Activated T-cell treated with anti-CD3 and anti-CD28 coated beads for 24 hours (primary cell): ENCODE measurements at regions not wholly inside any gene's neighbourhood (a gene's known extent, or its start where the extent isn't known, plus 50 kb on each side); places are given as distances from the start of the nearest gene placed in this dataset.
"Not testable (repeated sequence)": the region's sequence is repeated elsewhere in the genome, so short reads cannot be mapped to it uniquely, and the experiment has no call there.

Experiments used
- DNase-seq: peaks from one replicate; pipeline ENCODE4 v3.0.0-alpha.2; 2020; ENCODE audit warnings: low read depth

DNA sequence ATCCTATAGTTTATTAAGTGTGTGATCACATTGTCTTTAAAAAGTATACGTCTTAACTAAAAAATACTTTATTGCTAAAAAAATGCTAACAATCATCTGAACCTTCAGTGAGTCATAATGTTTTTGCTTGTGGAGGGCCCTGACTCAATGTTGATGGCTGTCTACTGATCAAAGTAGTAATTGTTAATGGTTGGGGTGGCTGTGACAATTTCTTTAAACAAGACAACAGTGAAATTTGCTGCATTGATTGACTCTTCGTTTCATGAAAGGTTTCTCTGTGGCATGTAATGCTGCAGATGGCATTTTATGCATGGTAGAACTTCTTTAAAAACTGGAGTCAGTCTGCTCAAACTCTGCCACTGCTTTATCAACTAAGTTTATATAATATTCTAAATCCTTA, 101.4 kb upstream of the IL15 start:
- DNase-seq = no peak

DNA sequence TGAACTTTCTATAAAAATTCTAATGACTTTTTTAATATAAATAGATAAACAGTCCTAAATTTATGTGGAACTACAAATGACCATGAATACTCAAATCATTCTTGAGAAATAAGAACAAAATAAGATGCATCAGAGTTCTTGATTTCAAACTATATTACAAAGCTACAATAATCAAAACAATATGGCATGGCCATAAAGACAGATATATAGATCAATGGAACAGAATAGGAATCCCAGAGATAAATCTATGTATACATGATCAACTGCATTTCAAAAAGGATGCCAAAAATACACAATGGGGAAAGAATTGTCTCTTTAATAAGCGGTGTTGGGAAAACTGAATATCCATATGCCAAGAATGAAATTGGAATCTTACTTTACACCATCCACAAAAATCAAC, 98.4 kb upstream of the IL15 start:
- DNase-seq = no peak

DNA sequence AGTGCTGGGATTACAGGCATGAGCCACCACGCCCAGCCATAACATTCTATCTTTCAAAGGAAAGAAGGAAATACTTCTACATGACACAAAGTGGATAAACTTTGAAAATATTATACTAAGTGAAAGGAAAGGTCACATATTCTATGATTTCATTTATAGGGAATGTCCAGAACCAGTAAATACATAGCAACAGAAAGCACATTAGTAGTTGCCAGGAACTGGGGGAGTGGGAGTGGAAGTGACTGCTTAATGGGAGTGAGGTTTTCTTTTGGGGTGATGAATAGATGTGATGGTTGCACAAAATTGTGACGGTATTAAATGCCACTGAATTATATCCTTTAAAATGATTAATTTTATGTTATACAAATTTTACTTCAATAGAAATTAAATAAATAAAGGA, 95.7 kb upstream of the IL15 start:
- DNase-seq = no peak

DNA sequence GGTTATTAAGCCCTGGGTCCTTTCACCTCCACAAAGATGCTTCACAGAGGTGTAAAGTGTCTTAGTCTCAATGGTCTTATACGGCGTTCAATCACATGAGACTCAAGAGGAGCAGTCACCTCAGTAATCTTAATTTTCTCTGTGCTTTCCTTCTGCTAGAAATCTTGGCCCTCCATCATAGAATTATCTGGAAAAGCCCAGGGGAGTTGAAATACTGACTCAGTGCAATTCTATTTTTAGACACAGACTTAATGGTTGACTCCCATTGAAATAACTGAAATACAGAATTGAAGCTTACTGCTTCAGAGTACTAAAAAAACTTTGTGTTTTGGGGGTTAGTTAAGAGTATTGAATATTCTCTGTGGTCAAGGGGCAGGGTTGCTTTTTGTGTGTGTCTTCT, 94.5 kb upstream of the IL15 start:
- DNase-seq = no peak

DNA sequence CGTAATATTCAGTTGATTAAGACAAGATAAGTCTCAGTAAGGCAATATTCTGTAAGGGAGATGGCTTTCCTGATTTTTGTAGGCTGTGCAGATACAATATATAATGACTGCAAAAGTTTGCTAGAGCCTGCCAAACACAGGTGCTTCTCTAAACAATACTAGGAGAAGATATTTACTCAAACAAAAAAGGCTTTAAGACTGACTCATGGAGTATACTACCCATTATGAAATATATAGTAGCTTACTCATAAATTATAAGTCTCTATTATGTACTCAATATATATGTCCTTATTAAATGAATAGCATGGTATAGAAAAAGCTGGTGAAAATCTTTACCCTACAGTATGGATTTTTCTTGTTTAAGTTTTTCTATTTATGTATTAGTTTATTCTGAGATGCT, 93.2 kb upstream of the IL15 start:
- no peak for DNase-seq

DNA sequence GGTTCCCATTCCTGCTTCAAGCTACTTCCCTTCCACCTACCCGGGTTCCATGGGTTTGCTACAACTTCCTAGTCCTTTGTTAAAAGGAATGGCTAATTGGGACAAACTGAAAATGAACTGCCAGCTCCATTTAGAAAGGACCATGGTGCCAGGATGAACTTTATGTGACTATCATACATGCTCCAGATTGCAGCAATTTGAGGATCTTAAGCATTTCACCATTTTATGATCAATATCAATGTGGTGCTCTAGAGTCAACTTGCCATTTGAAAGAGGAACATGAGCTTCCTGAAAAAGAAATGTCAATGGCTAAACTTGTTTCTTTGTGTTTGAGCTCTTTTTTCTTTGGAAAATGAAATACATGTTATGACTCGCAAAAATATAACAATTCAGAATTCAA, 92.7 kb upstream of the IL15 start:
- no peak for DNase-seq

DNA sequence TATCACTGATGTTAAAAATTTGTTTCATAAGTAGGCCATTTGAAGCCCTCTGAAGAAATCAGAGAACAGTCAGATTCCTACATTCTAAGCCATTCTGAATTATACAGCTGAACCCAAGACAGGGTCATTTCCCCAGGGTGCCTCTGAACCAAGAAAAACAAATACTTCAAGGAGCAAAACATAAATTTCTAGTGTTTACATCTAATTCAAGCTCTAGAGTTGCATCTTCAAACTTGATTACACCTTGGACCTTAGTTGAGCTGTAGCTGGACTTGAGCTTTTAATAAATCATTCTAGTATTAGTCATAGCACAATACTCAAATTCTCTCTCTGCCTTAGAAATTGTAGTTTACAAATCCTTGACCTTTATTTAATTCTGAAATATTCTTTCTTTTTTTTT, 87.6 kb upstream of the IL15 start:
- DNase-seq = no peak

DNA sequence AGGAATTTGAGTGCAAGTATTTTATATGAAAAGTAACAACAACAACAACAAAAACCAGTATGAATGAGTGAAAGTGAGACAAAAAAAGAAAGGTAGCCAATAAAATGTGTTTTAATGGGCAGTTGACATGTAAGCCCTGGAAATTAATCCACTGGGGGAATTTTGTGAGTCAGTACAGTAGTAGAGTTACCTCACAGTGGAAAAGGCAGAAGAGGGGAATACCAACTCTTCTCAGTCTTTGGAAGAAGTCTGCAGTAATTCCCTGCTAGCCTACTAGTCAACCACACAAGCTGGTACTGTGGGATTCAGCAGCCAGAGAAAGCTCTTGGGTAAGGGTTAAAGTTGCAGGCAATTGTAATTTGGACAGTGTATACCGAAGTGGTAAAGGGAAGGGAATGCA, 76.3 kb upstream of the IL15 start:
- DNase-seq = no peak

DNA sequence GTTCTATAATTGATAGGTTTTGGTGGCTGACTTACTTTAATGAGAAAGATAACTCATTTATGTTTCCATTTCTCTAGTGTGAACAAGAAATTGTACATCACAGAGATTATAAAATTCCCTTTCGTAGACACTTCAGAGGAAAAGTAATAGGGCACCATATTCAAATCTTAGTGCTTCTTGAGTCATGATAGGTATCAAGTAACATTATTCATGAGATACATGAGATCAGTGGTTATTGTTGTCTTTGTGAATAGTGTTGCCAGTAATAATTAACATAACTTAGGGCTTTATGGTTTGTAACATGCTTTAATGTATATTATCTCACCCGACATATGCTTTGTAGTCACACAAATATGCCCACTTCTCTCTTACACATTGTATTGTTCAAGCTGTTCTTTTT, 73.7 kb upstream of the IL15 start:
- no peak for DNase-seq

DNA sequence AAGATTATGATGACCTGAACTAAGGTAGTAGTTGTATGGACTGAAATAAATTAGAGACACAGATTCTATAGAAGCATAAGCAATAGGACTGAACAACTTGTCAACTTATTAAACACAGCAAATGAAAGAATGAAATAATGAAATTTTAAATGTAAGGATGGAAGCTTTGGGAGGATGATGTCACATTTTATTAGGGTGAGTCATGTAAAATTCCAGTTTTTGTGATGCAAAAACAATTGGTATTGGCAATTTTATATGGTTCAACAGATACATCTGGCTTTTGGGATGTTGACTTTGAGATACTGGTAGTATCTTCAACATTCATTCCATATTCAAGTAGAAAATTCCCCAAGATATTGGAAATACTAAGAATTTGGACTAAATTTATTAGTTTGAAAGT, 72.7 kb upstream of the IL15 start:
- DNase-seq = no peak

DNA sequence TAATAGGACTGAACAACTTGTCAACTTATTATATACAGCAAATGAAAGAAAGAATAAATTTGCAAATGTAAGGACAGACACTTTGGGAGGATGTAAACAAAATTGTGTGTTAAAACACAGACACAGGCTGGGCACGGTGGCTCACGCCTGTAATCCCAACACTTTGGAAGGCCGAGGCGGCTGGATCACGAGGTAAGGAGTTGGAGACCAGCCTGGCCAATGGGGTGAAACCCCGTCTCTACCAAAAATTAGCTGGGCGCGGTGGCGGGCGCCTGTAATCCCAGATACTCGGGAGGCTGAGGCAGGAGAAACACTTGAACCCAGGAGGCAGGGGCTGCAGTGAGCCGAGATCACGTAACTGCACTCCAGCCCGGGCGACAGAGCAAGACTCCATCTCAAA, 71.4 kb upstream of the IL15 start:
- not testable (repeated sequence) for DNase-seq

DNA sequence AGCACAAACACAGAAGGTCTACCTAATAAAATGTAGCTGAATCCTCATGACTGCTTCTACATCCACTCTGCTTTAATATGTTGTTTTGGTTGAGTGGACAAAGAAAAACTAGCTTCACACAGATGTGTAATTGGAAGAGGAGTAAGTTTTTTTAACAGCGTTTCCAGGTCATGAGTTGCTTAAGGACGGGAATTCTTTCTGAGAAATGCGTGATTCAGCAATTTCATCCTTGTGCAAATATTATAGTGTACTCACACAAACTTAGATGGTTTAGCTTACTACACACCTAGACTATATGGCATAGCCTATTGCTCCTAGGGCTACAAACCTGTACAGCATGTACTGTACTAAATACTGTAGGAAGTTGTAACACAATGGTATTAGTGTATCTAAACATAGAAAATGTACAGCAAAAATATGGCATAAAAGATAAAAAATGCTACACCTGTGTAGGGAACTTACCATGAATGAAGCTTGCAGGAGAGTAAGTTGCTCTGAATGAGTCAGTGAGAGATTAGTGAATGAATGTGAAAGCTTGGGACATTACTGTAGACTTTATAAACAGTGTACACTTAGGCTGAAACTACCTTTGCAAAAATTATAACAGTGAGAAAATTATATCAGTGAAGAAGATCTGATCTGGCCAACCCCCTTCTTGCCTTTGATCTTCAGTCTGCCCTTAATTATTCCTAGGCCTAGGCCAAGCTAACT, 70.8 kb upstream of the IL15 start:
- DNase-seq = no peak

DNA sequence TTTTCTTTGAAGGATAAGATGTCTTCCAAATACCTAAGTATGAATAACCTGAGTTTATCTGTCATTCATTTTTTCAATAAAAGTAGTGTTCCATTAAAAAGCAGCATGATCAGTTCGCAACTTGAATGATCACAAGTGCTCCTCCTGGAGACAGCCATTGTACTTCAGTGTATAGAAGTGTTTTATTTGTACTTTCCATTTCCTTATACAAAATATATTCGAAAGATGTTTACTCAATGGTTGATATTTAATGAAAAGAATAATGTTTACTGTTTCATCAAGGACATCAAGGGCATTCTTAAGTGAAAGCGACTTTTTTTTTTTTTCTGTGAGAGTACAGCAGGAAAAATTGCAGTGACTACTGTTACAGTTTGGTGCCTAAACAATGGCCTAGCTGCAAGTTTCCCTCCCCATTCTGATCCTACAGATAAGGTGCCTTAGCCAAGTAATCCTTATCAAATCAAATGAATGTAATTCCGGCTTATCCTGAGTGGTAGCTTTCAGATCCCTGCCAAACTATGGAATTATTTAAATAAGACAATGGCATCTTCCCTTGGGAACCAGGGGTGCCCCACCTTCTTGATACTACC, 69.0 kb upstream of the IL15 start:
- DNase-seq = no peak

DNA sequence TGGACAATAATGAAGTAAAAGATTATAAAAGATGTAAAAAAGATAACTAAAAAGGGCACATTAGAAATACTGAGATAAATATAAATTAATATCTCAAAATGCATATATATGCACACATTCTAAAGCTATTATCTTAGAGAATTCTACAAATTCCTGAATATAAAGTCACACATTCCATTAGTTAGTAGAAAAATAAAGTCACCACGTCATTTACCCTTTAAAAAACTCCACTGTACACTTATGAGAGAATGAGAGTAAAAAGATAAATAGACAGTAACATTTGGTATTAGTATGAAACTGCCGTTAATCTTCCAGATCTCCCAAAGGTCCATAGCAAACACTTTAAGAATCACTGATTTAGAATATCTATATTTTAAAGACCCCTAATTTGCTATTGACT, 67.2 kb upstream of the IL15 start:
- DNase-seq = no peak

DNA sequence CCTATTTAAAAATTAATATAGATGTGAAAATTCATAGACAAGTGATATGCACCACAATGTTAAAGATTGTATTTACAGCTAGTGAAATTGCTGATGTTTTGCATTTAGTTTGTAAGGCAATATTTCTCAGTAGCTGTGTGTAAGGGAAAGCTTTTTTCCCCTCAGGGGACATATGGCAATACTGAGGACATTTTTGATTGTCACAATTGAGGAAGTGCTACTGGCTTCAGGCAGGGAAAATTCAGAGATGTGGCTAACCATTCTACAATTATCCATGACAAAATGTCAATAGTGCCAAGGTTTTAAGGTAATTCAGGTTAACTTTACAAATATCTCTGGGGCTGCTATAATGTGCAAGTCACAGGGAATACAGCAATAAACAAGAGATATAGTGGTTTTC, 66.1 kb upstream of the IL15 start:
- no peak for DNase-seq

DNA sequence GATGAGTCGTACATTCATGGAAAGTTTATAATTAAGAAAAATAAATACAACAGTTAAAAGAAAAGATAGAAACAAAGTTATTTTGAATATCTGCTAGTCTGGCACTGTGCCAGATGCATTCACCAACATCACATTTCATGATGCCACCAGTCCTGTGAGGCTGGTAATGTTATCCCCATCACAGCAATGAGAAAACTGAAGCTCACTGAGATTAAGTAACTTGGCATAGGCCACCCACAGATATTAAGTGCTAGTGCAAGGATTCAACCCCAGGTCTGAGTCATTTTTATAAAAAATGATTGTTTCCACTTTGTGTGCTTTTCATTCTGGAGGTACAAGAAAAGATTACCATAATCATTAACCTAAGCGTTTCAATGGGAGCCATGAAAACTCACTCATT, 65.0 kb upstream of the IL15 start:
- DNase-seq = no peak

DNA sequence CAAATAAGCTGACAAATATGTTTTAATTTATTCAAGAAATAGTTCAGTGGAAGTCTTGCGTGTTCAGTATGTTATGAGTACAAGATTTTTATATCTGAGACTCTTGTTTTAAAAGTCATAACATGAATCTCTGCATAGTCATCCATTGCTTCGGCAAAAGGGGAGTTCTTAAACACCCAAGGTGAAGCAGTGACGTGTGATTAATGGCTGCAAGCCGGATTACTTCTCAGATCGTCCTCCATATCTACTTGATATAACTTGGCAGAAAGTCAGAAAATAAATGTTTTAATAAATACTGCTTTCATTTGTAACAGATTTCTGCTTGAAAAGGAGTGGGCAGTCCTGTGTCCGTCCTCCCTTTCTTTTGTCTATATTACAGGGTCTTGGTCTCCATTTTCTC, 64.6 kb upstream of the IL15 start:
- DNase-seq = no peak

DNA sequence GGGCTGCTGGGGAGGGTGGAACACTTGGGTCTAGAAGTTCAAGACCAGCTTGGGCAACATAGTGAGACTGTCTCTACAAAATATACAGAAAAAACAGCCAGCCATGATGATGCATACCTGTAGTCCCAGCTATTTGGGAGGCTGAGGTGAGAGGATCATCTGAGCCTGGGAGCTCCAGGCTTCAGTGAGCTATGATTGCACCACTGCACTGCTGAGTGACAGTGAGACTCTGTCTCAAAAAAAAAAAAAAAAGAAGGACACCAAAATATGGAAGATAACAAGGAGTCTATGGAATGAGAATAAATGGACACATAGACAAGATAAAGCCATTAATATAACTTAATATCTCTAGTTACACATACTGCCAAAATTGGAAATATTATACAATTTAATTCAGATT, 62.7 kb upstream of the IL15 start:
- DNase-seq = no peak

DNA sequence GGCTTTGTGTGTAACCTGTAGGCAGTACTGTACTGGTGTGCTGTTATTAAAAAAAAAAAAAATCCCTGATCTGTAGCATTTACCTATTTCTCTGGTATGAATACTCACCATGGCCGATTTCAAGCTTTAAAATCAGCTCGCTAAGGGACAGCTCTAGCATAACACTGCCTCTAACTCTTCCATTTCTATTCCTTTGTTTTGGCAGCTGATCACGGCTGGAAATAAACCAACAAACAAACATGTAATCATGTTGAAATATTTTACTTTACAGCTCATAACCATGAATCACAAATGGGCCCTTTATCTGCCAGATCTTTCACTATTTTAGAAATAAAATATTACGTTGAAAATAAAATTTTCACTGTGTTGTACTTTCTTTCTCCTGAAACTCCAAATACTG, 60.5 kb upstream of the IL15 start:
- no peak for DNase-seq

DNA sequence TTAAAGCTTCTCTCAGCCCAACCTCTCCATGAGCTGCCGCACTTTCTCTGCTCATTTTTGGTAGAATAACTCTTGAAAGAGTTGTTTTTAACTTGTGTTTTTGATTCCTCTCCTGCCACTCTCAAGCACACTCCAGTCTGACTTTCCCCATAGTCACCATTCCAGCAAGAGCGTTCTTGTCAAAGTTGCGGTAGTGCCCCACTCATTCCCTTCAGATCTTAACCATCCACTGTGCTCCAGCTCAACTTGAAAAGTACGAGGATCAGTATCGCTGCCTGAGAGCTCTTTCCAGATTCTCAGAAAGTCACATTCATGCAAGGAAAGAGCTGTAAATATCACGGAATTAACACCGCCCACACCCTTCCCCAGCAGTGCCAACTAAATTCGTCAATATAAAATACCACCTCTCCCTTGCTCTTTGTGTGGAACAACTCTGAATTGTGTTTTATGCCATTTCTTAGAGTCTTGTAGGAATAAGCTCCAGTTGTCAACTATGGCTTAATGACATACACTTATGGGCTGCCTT, 59.7 kb upstream of the IL15 start:
- no peak for DNase-seq

DNA sequence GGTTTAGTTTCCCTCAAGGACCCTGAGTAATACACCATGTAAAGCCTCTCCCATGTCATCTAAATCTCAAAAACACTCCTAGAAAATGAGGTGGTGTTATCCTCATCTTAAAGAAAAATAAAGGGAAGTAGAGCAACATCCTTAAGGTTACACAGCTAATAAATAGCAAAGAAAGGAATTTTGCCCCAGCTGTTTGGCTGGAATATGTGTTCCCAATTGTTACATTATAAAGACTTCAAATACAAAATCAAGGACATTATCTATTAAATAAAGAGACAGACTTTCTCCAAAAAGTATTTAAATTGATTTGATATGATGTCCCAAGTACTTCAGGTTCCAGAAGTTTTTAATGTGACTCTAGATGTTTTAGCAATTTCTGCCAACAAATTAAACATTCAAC, 57.9 kb upstream of the IL15 start:
- no peak for DNase-seq

DNA sequence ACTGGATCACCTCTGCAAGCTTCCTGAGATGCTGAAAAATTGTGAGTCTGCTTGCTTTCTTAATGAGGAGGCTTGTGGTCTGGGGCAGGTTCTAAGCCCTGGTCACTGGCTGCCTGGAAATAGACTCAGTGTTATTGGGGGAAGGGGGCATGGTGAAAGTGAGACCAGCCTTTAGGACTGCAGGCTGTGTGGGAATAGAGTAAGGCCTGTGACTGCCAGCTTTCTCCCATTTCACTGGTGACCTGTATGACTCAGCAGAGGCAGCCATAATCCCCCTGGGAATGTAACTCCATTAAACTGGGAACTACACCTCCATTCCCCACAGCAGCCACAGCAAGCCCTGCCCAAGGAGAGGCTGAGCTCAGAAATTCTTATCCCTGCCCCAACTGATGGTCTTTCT, 55.9 kb upstream of the IL15 start:
- no peak for DNase-seq
